ENCODE measurements at regions not wholly inside any gene's neighbourhood (a gene's known extent, or its start where the extent isn't known, plus 50 kb on each side); places are given as distances from the start of the nearest gene placed in this dataset.

- TF ChIP-seq CTCF (IDR thresholded peaks at IDR 0.05) (no peak), EZH2 (IDR thresholded peaks at IDR 0.05; ENCODE audit: borderline replicate concordance, insufficient read depth, low read depth, low read length, poor library complexity, severe bottlenecking) (no peak)
Measured at GRCh38 chr1:5415606-5416005, 576.6 kb downstream of the NPHP4 start.
